RCC 7860 (cell line): ENCODE measurements at regions not wholly inside any gene's neighbourhood (a gene's known extent, or its start where the extent isn't known, plus 50 kb on each side); places are given as distances from the start of the nearest gene placed in this dataset.
"Not testable (repeated sequence)": the region's sequence is repeated elsewhere in the genome, so short reads cannot be mapped to it uniquely, and the experiment has no call there.

Experiments
- DNase-seq: peaks from one replicate; pipeline ENCODE4 v3.0.0-alpha.2; 2015; ENCODE audit warnings: low spot score
- FAIRE-seq: peaks from 2 replicates; lab custom pipeline; 2012; peaks lifted over from hg19 to GRCh38; lab: Jason Lieb, UNC

DNA sequence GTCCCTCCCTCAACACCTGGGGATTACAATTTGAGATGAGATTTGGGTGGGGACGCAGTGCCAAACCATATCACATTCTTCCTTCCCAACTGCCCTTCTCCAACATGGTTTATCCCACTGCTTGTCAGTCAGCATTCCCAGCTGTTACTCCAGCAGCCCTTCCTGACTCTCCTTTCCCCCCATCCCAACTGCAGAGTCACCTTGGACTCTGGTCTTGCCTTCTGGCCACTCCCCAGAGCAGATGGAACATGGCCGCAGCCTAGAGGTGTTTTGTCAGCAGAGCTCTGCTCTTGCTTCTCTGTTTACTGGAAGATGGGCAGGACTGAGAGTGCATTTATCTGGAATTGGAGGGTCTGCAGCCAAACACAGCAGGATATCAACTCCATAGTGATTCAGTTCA is 51.2 kb upstream of the MEX3C start:
- DNase-seq = no peak
- FAIRE-seq = no peak

DNA sequence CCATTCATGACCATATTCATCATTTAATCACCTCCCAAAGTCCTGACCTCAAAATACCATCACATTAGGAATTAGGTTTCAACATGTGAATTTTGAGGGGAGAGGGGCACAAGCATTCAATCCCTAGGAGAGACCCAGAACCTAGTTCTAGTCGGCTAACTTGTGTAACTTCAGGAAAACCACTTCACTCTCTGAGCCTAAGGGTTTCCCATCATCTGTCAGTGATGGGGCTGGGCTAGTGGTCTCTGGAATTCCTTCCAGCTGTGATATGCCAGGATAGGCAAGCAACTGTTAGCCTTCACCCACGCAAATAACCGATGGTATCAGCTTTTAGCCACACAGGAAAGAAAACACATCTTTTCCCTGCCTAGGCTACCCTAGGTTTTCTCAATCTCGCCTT is 52.5 kb upstream of the MEX3C start:
- no peak for DNase-seq
- no peak for FAIRE-seq

DNA sequence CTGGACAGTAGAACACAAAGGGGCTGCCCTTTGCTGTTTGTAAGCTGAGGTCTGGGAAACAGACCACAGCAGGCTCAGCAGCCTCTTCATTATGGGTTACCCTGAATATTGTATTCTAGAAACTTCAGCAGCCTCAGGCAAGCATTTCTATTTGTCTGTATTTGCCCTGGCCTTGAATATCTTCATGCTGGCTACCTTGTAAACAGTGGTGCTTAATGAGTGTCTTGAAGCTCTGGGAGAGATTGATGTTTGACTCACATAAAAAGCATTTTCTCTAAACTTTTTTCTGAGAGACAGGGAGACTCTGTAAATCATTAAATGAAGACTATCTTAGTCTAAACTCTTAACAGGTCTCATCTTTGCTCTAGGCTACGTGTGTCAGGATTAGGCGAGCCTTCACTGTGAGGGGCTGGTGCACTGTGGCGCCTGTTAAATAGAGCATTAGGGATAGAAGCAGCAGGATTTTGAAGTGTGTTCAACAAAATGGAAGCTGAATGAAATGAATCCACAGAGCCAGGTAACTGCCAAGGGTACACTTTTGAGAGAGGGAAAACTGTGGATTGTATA is 53.1 kb upstream of the MEX3C start:
- no peak for DNase-seq
- no peak for FAIRE-seq

GRCh38 chr18:51251625-51252024 is 54.1 kb upstream of the MEX3C start:
- DNase-seq (no peak), FAIRE-seq (no peak)

GRCh38 chr18:51253476-51253875 is 56.0 kb upstream of the MEX3C start:
- FAIRE-seq (no peak), DNase-seq (no peak)

DNA sequence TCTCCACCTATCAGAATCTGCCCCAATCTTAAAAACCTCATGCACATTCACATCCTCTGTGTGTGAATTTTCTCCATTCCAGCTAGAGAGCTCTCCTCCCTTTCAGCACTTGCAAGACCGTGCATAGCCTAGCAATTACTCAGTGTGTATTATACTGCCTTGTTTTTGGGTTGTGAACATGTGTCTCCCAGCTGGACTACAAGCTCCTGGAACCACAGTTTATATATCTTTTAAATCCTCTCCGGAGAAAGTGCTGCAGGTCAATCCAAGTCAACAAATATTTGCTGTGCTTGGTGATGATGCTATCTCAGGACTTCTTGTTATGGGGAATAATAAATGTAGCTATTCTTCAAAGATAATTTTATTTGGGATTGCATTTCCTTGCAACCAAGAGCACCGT is 58.2 kb upstream of the MEX3C start:
- no peak for DNase-seq
- no peak for FAIRE-seq

GRCh38 chr18:51257150-51257549 is 59.7 kb upstream of the MEX3C start:
- no peak for DNase-seq
- no peak for FAIRE-seq

DNA sequence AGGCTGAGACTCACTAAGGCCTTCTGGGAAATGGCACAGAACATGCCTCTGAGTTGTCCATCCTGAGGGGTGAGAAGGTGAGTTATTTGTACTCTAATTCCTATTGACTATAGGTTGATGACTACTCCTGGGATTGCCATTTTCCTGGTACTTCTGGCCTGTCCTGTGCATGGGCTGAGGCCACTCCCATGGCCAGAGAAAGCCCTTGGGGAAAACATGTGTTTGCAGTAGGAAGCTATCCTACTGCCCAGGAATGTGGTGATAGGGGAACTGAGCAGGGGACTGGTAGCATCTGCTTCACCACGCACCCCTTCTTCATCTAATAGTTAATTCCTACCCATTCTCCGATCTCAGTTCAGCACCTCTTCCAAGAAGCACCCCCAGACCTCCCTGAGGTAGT is 62.6 kb upstream of the MEX3C start:
- FAIRE-seq = no peak
- DNase-seq = no peak

DNA sequence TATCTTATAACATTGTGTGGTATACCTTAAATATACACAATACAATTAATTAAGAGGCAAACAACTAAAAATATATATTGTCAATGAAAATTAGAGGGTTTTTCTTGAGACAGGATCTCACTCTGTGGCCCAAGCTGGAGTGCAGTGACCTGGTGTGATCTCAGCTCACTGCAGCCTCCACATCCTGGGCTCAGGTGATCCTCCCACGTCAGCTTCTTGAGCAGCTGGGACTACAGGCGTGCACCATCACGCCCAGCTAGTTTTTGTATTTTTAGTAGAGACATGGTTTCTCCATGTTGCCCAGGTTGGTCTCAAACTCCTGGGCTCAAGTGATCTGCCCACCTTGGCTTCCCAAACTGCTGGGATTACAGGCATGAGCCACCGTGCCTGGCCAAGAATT is 68.6 kb upstream of the MEX3C start:
- not testable (repeated sequence) for FAIRE-seq, DNase-seq

DNA sequence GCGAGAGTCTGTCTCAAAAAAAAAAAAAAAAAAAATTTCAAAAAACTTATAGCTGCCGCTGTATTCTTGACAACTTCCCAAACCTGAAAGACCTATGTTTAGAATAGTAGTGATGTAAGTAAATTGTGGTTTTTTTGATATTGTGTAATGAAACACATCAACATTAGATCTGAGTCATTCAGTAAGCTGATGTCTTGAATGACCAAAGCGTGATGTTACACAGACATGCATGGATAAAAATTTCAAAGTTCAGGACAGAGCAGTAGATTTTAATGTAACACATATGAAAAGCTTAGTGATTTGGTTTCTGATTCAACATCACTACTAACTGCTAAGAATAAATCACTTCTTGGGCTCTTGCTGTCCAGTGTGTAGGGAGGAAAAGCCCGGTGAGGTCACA is 69.3 kb upstream of the MEX3C start:
- FAIRE-seq (no peak), DNase-seq (no peak)

GRCh38 chr18:51273437-51273836 is 76.0 kb upstream of the MEX3C start:
- FAIRE-seq = no peak

DNA sequence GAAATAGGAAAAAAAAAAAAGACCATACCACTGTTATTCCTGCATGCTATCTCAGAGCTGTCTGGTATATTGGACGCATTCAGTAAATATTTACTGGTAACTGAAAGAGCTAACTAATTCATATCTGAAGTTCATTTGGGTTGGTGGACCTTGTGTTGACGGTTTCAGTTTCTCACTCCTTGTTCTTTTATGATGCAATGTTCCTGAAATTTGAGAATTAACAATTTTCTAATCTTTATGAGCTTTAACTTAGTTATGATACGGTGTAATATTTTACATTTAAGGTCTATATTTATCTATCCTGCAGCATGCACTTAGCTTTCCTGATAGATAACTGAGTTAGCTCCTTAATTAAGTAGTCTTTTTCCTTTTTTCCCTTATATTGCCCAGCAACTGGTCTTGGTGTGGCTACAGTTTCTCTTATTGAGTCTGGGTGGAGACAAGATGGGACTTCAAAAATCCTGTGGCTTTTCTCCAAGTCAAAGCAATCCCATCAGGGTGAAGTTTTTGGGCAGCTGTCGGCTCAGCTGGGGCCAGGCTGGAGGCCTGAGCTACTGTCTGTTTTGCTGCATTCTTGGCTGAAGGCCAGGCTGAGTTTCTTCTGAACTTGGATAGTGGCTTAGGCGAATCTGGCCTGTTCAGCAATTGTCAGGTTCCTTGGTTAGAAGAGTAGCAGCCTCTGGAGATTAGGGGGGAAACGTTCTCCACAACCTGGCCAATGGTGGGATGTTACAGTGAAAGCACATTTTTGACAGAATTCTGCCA is 78.4 kb upstream of the MEX3C start:
- no peak for FAIRE-seq
- no peak for DNase-seq

More at GRCh38 chr18:51273437-51273836, 76.0 kb upstream of the MEX3C start:
- no peak for DNase-seq

DNA sequence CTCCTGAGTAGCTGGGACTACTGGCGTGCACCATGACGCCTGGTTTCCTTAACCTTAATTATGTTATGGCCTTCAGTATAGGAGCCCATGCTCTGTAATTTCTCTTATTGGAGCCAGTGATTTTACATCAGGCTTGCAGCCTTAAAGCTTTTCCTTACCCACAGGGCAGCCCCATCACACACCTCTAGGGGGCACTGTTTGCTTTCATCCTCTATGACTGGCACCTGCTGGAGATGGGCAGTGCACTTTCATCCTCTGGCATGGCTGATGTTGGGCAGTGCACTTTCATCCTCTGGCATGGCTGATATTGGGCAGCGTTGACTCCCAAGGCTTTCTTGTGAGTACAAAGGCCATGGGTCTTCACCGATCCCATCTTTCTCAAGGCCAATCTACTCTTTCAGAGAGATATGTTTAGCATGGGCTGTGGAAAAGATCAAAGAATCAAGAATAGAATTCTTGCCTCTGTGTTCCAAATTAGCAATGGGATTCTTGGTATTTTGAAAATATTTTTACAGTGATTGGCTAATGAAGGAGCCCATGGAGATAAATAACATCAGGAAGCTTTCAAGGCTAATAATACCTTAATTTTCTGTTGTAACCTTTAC is 80.7 kb upstream of the MEX3C start:
- FAIRE-seq = no peak
- no peak for DNase-seq

GRCh38 chr18:51279367-51279984 is 82.0 kb upstream of the MEX3C start:
- FAIRE-seq (no peak), DNase-seq (peak; percentile 60)

DNA sequence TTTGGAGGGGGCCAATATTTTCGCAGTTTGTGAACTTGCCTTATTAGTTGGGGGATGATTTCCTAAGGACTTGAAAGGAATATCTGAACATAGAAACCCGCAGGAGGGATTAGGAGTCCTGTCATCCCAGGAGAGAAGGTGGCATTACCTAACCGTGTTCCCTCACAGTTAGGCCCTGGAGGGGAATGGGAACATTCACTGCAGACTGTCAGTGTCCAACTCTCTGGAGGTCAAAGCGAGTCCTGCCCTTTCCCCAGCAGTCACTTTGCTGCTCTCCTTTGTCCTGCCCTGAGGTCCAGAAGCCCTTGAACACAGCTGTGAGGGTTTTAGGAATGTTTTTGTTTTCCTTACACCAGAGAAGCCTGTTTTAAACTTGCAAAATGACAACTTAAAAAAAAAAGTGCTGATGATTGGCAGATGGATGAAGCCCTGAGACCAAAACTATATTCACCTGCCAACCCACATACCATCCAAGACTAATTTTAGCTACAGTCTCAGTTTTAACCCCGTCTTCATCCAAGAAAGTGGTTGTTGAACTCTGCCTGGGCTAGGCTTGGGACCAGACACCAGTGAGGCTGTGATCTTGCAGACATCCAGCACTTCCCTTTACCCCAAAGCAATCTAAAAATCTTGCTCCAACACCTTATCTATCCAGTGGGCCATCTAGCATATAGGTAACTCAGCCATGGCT is 90.5 kb upstream of the MEX3C start:
- no peak for FAIRE-seq

DNA sequence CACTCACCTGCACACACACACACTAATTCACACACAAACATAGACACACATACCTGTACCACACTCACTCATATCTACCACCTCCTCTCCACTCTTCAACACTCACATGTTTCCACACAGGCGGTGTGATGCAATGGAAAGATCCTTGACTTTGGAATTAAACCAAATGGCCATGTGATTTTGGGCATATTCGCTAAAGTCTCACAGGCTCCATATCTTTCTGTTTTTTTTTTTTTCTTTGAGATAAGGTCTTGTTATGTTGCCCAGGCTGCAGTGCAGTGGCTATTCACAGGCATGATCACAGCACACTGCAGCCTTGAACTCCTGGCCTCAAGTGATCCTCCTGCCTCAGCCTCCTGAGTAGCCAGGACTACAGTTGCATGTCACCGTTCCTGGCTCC is 91.1 kb upstream of the MEX3C start:
- DNase-seq (no peak), FAIRE-seq (no peak)

More for the DNA sequence above, 90.5 kb upstream of the MEX3C start:
- DNase-seq = no peak

- FAIRE-seq (no peak), DNase-seq (no peak)
These were observed 93.4 kb upstream of the MEX3C start for GRCh38 chr18:51290860-51291259.

- no peak for FAIRE-seq
- DNase-seq = no peak
These were observed 103.4 kb upstream of the MEX3C start for GRCh38 chr18:51300912-51301311.

DNA sequence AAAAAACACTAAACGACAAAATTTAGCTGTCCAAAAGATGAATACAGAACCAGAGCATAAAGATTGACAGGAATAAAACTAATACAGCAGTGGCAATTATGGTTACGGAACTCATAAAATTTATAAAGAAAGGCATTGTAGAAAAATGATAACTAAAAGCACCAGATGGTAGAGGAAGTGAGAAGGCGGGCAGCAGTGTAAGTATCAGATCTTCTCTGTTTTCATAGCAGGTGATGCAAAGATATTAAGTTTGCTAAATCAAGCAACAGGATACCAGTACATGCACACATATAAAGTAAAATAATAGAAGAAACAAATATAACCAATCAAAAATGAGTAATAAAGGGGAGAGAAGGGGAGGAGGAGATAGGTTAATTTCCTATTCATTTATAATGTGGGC is 103.9 kb upstream of the MEX3C start:
- no peak for DNase-seq
- FAIRE-seq = no peak

- DNase-seq = no peak
- no peak for FAIRE-seq
These were observed 119.2 kb upstream of the MEX3C start for GRCh38 chr18:51316677-51317076.

DNA sequence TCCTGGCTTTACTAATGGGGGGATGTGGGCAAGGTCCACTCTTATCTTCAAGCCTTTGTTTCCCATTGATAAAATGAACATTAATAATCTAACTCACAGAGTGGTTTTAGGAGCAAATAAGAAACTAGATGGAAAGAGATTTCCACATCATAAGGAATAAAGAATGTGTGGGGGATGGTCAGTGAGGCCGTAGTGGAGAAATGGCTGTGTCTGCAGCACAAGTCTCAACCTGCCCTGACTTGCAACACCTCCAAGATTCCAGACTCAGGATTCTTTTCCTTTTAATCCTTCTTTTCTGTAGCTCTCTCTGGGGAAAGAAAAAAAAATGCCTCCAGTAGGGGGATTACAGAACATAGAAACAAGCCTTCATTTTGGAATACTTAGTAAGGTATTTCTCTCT is 124.2 kb upstream of the MEX3C start:
- DNase-seq = no peak
- FAIRE-seq = no peak
